GM21825 (cell line): ENCODE measurements at regions not wholly inside any gene's neighbourhood (a gene's known extent, or its start where the extent isn't known, plus 50 kb on each side); places are given as distances from the start of the nearest gene placed in this dataset.
"Not testable (repeated sequence)": the region's sequence is repeated elsewhere in the genome, so short reads cannot be mapped to it uniquely, and the experiment has no call there.

Experiments
- ATAC-seq: cut with Tn5 transposase; IDR thresholded peaks from one replicate; pipeline ENCODE4 v1.9.1; 2021; ENCODE audit warnings: mild to moderate bottlenecking, moderate library complexity; ENCODE audit not compliant: unreplicated experiment

DNA sequence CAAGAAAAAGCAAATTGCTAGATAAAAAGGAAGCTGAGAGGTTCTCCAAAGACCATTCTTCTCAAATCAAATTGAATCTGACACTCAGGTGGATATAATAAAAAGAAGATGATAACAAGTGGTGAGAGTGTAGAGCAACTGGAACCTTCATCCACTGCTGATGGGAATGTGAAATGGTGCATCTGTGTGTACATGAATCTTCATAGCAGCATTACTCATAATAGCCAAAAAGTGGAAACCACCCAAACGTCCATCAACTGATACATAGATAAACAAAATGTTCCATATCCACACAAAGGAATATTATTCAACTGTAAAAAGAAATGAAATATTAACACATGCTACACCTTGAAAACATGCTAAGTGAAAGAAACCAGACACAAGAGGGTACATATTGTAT is 357.2 kb upstream of the EPHA4 start:
- ATAC-seq: no peak

DNA sequence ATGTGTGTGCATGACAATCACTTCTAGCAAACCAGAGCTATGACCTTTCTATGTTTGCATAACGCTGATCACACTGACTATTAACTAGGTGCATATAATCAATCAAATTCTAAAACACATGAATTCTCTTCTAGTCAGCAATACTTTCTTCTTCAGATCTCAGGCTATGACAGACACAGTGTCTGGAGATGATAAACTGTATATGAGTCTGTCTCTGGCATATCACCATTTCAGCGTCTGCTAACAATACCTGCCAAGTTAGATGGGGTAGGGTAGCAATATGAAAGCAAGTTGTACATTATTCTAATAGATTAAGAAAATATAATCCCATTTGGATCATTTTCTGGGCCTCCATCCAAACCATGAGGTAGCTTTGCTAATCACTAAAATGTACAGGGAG is 354.2 kb upstream of the EPHA4 start:
- no peak for ATAC-seq

DNA sequence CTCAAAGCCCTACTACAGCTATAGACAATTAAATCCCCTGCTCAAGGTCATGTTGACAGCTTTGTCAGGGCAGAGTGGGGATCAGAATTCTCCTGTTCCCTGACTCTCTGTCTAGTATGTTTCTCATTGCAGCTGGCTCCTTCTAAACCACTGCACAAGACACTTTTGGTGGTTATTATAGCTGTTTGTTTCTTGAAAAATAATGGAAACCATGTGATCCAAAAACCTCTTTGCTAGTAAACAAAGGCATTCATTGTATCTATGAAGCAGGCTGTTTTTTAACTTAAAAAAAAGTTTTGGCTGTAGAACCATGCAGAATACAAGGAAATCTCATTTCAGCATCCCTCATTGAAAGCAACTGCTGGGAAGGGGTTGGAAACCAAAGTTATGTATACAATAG is 352.5 kb upstream of the EPHA4 start:
- no peak for ATAC-seq

DNA sequence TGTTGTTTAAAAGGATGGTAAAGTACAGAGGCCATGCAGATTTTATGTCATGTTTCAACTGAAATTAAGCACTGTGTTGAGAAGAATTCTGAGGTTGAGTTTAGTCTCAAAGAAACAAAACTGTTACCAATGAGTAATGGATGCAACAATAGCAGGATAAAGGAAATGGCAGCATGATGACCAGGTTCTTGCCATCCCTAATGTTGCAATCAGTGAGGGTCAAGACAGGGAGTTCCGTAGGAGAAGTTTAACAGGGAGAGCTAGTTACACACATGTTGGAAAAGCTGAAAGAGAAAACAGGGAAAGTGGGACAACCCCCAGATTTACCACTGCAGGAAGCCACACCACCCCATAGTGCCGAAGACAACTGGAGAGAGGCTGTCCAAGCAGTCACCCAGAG is 343.8 kb upstream of the EPHA4 start:
- no peak for ATAC-seq

DNA sequence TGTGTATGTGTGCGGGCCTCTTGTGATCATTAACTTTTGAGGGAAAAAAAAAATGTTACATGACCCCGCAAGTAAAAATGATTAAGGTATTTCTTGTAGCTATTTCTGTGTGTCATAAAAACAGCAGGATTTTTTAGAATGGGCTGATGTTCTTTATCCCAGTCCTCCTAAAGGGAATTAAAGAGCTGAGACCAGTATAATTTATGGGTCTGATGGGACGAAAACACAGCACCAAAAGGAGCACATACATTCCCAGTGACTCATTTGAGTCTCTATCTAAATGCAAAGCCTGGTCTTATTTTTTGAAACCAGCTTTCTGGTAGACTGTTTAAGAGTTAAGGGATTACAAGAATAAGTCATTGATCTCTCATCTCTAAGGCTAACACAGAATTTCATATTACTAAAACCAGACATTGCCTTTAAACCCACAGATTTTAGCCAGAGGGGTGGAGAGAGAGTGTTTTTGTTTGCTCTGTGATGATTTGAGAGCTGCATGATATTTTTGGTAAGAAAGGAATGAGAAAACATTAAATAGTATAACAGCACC is 342.3 kb upstream of the EPHA4 start:
- ATAC-seq: no peak

DNA sequence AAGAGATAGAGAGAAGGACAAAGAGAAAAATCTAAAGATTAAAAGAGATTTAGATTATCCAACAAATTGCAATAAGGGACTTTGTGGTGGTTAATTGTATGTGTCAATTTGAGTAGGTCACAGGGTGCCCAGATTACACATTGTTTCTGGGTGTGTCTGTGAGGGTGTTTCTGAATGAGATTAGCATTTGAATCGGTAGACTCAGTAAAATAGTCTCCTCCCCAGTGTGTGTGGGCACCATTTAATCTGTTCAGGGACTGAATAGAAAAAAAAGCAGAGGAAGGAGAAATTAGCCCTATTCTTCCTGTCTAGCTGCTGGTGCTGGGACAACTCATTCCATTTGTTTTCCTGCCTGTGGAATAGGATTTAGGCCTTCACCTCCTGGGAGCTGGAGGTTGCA is 339.8 kb upstream of the EPHA4 start:
- no peak for ATAC-seq

DNA sequence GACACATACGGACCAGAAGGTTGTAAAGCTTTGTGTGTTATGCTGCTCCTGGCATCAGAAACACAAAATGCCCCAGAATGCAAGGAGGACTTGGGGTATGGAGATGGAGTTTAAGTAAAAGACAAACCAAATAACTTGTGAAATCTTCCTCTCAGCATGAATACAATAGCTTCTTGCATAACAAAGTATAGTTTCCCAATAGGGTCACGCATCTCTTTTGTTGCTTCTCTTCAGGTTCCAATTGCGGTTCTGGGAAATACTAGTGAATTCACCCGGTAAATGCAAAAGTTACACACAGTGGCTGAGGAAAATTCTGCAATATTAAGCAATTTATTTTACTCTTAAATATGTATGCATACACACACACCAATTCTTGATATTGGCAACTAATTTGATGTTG is 339.2 kb upstream of the EPHA4 start:
- no peak for ATAC-seq

DNA sequence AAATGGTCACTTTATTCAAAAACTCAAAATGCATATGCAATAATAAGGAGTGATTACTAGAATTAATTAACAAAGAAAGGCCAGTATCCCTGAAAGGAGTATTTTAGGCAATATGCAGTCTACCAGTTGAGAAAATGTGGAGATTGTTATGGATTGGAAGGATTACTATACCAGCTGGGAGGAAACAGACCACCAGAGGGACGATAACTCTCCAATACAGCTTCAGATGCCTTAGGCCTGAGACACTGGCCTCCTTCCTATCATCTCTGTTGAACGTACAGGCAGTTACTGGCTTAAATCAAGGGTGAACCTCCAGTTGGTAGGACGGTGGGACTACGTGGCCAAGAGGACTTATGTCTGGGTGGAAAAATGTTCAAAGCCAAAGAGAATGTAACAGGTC is 336.4 kb upstream of the EPHA4 start:
- ATAC-seq: no peak

DNA sequence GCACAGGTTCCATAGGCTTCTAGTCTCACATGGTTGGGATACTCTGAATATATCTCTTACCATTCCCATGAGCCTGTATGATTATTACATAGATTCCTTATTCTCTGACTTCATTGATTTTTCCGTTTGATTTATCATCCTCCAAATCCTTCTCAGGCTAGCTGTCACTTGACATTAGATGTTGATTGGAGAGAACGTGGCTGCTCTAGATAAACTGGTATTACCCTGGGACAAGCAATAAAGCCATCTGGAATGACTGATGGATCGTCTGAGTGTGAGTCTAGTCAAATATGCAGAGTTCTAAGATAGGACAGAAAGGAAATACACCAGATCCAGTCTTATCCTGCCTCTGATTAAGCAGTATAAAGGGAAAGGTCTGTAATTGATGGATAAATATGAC is 325.6 kb upstream of the EPHA4 start:
- ATAC-seq: no peak

DNA sequence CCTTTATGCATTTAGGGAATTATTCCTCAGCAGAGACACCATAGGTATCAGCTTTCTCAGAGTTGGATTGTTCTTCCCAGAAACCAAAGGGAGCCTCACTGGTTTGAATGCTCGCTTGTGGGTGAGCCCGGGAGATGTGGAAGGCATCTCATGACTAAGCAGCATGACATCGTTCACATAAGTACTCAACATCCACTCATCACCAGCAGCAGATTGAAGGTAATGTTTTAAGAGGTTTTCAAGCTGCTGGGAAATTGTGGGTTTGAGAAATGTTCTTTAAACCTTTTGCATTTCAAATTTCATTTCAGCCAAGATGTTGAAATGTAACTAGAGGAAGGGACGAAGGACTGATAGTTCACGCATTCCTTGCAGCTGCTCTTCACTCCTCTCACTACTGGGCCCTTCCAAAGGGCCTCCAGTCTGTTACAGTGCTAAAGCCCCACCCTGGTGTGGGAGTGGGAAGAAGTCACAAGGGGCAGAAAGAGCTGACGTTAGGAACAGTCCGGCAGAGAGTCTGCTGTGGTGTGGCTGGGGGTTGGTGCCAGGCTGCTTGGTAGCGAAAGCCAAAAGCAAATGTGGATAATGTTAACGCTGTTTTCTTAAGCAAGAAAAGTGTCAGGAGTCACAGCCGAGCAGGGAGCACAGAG is 324.5 kb upstream of the EPHA4 start:
- no peak for ATAC-seq

DNA sequence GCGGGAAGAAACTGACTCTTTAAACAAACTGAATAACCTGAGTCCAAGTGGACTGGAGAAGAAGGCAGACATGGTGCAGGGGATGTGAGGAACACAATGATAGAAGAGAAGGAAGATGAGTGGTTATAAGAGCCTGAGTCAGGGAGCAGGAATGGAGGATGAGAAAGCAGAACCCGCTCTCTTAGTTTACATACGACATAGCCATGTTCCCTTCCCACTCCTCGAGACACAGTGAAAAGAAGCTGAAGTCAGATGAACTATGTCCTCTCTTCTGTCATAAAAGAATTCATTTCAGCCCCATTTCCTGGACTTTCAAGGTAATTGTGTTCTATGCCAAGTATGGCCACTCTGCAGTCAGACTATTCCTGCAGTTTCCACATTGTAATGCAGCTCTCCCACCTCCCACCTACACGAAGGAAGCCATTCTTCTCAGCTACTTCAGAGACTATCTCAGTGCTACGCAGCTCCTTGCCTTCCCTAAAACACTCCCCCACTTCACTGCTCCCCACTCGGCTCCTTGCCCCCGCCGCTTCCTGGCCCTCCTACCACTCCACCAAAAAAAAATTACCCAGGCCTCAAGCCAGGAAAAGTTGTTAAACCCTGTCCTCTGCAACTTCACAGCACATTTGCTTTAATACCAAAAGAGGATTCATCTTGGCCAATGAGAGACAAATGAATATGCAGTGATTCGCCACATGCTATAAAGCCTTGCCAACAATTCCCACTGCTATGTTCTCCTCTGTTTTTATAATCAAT is 323.4 kb upstream of the EPHA4 start:
- ATAC-seq: no peak

DNA sequence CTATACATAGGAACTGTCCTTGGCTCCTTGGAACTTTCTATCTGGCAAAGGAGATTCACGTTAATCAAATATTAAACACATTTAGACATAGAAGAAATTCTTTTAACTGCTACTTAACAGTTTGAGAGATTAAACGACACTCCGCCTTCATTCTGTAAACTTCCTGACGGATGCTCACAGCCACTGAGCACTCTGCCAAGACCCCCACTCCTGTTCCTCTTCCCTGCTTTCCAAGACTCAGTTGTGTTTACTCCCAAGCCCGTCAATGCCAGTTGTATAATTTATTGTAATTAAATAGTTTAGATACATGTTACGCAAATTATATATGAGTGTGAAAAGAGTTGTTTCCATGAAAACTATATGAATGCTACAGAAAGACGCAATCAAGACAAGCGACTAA is 321.4 kb upstream of the EPHA4 start:
- no peak for ATAC-seq

DNA sequence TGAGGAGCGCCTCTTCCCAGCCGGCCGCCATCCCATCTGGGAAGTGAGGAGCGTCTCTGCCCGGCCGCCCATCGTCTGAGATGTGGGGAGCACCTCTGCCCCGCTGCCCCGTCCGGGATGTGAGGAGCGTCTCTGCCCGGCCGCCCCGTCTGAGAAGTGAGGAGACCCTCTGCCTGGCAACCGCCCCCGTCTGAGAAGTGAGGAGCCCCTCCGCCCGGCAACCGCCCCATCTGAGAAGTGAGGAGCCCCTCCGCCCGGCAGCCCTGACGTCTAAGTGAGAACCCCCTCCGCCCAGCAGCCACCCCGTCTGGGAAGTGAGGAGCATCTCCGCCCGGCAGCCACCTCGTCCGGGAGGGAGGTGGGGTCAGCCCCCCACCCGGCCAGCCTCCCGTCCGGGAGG is 319.9 kb upstream of the EPHA4 start:
- ATAC-seq: not testable (repeated sequence)

DNA sequence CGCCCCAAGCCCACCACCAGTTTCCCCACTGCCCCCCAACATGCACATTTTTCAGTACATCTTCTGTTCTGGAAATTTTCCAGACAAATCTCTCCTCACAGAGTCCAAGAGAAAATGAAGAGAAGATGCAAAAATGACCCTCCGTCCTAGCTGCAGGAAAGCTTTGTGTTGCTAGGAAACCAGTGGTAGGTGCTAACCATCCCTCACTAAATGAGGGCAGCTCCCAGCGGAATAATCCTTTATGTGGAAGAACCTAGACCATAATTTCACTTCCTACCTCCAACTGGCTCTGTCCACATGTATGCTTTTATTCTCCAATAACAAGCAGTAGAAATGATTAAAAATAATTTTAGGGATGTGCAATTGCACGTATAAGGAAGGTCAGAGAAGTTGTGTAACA is 311.9 kb upstream of the EPHA4 start:
- ATAC-seq: no peak

DNA sequence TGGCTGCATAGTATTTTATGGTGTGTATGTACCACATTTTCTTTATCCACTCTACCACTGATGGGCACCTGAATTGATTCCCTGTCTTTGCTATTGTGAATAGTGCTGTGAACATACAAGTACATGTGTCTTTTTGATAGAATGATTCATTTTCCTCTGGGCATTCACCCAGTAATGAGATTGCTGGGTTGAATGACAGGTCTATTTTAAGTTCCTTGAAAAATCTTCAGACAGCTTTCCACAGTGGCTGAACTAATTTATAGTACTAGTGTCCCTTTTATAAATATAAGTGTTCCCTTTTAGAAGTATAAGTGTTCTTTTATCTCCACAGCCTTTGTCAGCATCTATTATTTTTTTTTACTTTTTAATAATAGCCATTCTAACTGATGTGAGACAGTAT is 303.9 kb upstream of the EPHA4 start:
- ATAC-seq: no peak

DNA sequence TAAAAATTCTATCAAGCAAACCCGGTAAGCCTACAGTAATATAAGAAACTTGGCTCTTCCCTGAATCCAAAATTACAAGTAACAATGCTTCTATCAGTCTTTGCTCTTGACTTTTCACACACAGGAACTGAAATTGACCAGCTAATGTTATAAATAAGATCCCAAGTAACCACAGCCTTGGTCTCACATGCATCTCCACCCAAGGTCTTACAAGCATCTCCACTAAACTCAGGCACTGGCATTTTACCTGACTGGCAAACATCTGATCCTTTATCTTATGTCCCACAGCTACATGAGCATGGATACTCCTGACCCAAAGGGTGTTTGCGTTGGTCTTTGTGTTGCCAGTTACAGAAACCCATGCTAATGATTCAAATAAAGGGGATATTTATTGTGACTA is 302.3 kb upstream of the EPHA4 start:
- no peak for ATAC-seq

DNA sequence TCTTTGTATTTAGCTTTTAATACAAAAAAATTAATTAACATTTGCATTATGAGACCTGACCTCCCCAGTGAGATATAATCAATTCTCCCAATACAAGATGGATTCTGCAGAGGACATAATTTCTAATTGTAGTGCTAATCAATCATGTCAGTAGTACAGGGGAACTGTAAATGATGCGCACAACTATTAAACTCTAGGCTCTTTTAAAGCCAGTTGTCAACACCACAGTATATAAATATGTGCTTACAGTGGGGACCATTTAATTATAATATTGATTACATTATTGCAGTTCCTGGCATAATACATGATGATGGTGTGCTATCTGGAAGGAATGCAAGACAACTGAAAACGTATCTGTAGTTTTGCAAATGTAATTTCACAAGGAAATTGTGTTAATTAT is 285.6 kb upstream of the EPHA4 start:
- no peak for ATAC-seq

DNA sequence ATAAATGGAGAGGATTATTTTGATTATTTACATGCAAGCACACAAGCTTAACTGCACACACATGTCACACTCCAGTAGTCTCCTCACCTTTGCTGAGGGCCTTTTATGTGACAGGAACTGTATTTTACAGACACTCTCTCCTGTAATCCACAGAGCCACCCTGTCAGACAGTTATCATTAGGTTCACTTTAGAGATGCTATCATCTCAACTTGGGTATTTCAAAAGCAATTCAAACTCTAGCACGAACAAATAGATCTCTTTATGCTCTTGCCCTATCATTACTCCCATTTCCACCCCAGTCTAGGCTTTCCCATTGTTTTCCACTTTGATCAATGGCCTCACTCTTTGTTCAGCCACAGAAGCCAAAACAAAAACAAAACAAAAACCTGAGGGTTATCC is 281.2 kb upstream of the EPHA4 start:
- ATAC-seq: no peak

DNA sequence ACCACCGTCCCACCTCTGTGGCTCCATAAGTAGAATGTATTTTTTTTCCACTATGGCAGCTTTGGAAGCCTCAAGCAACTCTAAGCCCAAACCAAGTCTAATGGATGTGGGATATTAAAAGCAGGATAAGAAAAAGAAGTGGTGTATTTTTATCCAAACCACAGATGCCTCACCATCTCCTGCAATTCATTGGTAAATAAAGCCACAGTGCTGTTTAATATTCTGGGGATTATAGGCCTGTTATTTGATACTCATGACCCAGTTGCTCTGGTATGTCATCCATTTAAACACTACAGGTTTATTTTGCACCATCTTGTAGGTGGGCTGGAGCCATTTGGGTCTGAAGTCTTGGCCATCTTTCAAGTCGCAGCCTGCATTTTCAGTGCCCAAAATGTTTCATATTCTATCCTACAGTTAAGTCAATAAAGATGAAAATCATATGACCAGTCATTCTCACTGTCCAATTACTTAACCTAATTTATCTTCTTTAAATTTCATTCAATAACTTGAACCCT is 279.5 kb upstream of the EPHA4 start:
- ATAC-seq: no peak

DNA sequence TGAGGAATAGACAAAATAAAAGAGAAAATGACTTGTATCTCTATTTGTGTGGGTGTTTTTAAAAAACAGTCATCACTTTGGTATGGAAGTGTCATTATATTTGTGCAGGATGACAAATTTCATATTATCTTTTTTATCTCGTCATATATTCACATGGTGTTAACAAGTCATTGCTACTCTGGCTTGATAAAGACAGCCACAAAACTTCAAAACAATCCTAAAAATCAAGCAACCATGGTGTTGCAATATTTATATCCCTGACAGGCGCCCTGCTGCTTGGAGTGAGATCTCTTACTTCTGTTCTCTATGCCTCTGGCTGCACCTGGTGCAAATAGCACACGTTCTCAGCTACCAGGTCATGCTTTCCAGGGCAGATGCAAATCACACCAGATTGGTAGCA is 278.0 kb upstream of the EPHA4 start:
- no peak for ATAC-seq

DNA sequence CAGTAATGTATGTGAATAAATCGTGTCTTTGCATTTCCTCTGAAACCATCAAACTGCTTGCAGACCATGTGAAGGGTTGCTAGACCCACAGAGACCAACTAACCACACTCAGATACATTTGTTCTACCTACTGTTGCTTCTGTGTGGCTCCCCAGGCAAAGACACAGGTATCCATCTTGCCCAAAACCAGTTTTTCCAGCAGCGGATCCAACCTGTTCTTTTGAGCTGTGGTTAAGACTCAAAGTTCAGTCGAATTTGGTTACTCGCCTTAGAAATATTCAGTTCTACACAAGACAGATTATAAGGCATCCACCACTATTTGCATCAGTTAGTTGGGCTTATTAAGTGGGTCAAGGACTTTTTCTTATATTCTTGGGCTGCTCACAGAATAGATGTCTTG is 276.2 kb upstream of the EPHA4 start:
- no peak for ATAC-seq

DNA sequence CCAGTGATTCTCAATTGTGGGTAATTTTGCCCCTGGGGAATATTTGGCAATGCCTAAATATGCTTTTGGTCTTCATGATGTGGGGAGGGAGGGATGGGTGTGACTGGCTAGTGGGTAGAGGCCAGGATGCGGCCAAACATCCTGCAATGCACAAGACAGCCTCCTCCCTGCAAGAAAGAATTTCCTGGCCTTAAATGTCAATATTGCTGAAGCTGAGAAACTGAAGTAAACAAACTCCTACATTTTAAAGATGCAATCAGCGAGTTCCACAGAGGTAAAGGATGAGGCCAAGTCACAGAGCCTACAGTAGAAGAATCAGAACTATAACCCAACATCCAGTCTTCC is 272.9 kb upstream of the EPHA4 start:
- ATAC-seq: no peak
